Endothelial cell of umbilical vein (primary cell): ENCODE measurements at regions not wholly inside any gene's neighbourhood (a gene's known extent, or its start where the extent isn't known, plus 50 kb on each side); places are given as distances from the start of the nearest gene placed in this dataset. TPM values are rescaled to one million over a fixed set of nuclear protein-coding genes. Genes with fewer than 3 reads are reported as not detected.

Experiments
- BruUV-seq: library from RNA; stranded (reverse); fragments of 400-500 nt; replicated peaks from 2 replicates; lab custom pipeline; 2021; lab: Mats Ljungman, UMichigan
- CTCF ChIA-PET: fragments of 300-600, 350-600 bp; sonication (Branson Sonifier 250); formaldehyde crosslinking; loops from one replicate; lab custom pipeline; 2021; ENCODE audit warnings: antibody characterized with exemption, inconsistent platforms; lab: Charles Lee
- POLR2A ChIA-PET: fragments of 300-600, 350-600 bp; sonication (Branson Sonifier 250); formaldehyde crosslinking; loops from one replicate; lab custom pipeline; 2021; ENCODE audit warnings: antibody characterized with exemption, inconsistent platforms; lab: Charles Lee
- DNase-seq: peaks from one replicate; pipeline ENCODE4 v3.0.0-alpha.2; 2011; ENCODE audit warnings: low read depth, low spot score
- FAIRE-seq: peaks from 2 replicates; lab custom pipeline; 2011; peaks lifted over from hg19 to GRCh38; lab: Jason Lieb, UNC
- H2AFZ ChIP-seq: 2 replicates; pipeline ENCODE4 v1.6.0; 2012; ENCODE audit warnings: low read depth, low read length, control low read depth, inconsistent platforms
- H3K27ac ChIP-seq: 2 replicates; pipeline ENCODE4 v1.5.1; 2011; ENCODE audit warnings: low read depth, mild to moderate bottlenecking, control low read depth, low read length, moderate library complexity; ENCODE audit not compliant: insufficient read depth
- H3K27me3 ChIP-seq, 2 experiments: 2 replicates each; pipeline versions ENCODE4 v1.6.0 to v1.6.1; 2011; ENCODE audit warnings: low read length in 2 of 2, mixed read lengths in 1 of 2; ENCODE audit not compliant: control insufficient read depth in 2 of 2, insufficient read depth in 2 of 2
- H3K36me3 ChIP-seq, 2 experiments: 2 replicates in 1 of 2; 3 replicates in 1 of 2; pipeline ENCODE4 v1.5.1; 2011; ENCODE audit warnings: low read length in 2 of 2, mild to moderate bottlenecking in 1 of 2, moderate library complexity in 1 of 2; ENCODE audit not compliant: control insufficient read depth in 2 of 2, insufficient read depth in 2 of 2; ENCODE audit errors: extremely low read depth in 1 of 2
- H3K4me1 ChIP-seq: 3 replicates; pipeline ENCODE4 v1.5.1; 2011; ENCODE audit warnings: mild to moderate bottlenecking, low read length; ENCODE audit not compliant: control insufficient read depth, insufficient read depth; ENCODE audit errors: extremely low read depth
- H3K4me2 ChIP-seq: 2 replicates; pipeline ENCODE4 v1.6.1; 2011; ENCODE audit warnings: low read length, control low read depth, mixed read lengths; ENCODE audit not compliant: insufficient read depth
- H3K4me3 ChIP-seq, 3 experiments: fragments of 200-600 bp in 1 of 3; sonication (generic), shearing (Covaris generic) in 1 of 3; replicated peaks in 1 of 3; 2 replicates each; pipeline ENCODE4 v1.5.1; 2011 to 2016; ENCODE audit warnings: control low read depth in 3 of 3, low read length in 3 of 3, mild to moderate bottlenecking in 2 of 3, inconsistent platforms in 1 of 3, low read depth in 1 of 3, moderate library complexity in 1 of 3; ENCODE audit not compliant: insufficient read depth in 1 of 3
- H3K79me2 ChIP-seq: 2 replicates; pipeline ENCODE4 v1.6.0; 2012; ENCODE audit warnings: low read length, inconsistent platforms; ENCODE audit not compliant: control insufficient read depth, insufficient read depth
- H3K9ac ChIP-seq: replicated peaks from 2 replicates; pipeline ENCODE3; 2011; ENCODE audit warnings: low read length, control low read depth; ENCODE audit not compliant: insufficient read depth; ENCODE audit errors: extremely low read depth
- H3K9me1 ChIP-seq: replicated peaks from 3 replicates; pipeline ENCODE4 v1.6.0; 2011; ENCODE audit warnings: mild to moderate bottlenecking, low read length; ENCODE audit not compliant: control insufficient read depth, insufficient read depth; ENCODE audit errors: extremely low read depth
- H3K9me3 ChIP-seq: replicated peaks from 2 replicates; pipeline ENCODE4 v1.5.1; 2012; ENCODE audit warnings: low read length, inconsistent platforms; ENCODE audit not compliant: control insufficient read depth, insufficient read depth
- H4K20me1 ChIP-seq: replicated peaks from 2 replicates; pipeline ENCODE3; 2011; ENCODE audit warnings: mild to moderate bottlenecking, low read length; ENCODE audit not compliant: control insufficient read depth, insufficient read depth; ENCODE audit errors: extremely low read depth
- MYC ChIP-seq: IDR thresholded peaks from one replicate; pipeline ENCODE4 v1.6.1; 2011; ENCODE audit warnings: mild to moderate bottlenecking, low read depth, low read length
- dilution Hi-C: fragments of 300-500 bp; cut with MboI; formaldehyde crosslinking; loops from one replicate; pipeline ENCODE4 v1.15.0; 2019; ENCODE audit warnings: low sequenced_read_pairs; ENCODE audit not compliant: extremely low pct_ligation_motif_present
- intact Hi-C: fragments of 100-400 bp; cut with micrococcal nuclease; formaldehyde crosslinking; loops from one replicate; pipeline ENCODE4 v1.10.0; 2022
- small RNA-seq: library from RNA; depleted of rRNA; stranded (forward); fragments of <200 nt; gene quantifications from one replicate; pipeline ENCODE3, GENCODE V24; 2012; ENCODE audit warnings: low replicate concordance, low read depth; ENCODE audit not compliant: insufficient read depth, insufficient read length
- TF ChIP-seq, protein P1 (sequence below), 2 donors: IDR thresholded peaks; 1 replicate in 1 of 2; 2 replicates in 1 of 2; pipeline ENCODE4 v1.5.1; 2011; ENCODE audit warnings: low read length in 2 of 2, mild to moderate bottlenecking in 2 of 2, moderate library complexity in 2 of 2, control low read depth in 1 of 2, inconsistent platforms in 1 of 2, low read depth in 1 of 2; ENCODE audit not compliant: insufficient read depth in 1 of 2; ENCODE audit errors: extremely low read depth in 1 of 2

DNA sequence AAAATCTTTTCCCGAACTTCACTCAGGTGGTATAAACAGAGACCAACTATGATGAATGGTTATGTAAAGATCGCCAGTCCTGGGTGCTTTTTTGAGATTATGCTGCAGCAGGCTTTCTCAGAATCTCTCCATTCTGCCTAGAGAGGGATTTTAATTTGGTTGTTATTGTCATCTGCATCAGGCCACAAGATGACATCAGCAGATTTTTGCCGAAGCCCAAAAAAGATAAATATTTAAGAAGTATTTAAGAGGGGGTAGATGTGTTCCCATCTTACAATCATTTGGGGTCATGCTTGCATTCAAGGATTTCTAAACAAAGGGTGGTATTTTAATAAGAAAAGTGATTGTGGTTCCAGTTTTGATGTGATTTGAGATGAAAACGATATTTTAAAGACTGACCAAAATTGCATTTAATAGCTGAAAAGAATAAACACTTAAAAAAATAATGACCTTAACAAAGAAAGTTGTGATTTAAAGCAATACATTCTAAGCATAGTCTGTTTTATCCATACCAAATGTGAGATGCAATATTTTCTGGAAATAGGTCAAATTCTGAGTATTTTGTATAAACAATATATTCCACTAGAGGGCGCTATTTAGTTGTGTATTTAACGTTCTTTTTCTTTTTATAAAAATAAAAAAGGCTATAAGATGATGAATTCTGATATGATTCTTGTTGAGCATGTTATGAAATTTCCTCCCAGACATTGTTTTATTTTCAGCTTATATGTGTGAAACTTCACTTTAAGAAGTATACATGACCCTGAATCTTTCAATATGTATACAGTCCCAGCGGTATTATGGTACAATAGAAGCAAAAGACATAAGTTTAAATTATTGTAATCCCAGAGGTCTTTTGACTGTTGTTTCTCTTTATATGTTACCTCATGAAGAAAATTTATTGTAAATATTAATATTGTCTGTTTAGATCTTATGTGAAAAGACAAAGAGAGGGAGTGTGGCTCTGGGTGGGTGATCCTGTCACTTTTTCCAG is 51.0 kb upstream of the ZFP64 start:
- dilution Hi-C loops = no loop called here
- no TSS peak for BruUV-seq
- DNase-seq = peak; percentile 22
- intact Hi-C loops = loop anchor here (2.0 kb wide), 4 partner anchors 70 to 1304 kb away; no protein-coding TSS in a partner anchor
- no peak overlapping the region for H2AFZ ChIP-seq
- ChIA-PET CTCF (interaction anchor here (4.1 kb wide), 1 partner anchor 1305 kb away, joined by 28 read pairs; no protein-coding TSS in a partner anchor), POLR2A (no interaction called here)
- H3K4me2 ChIP-seq = no peak overlapping the region
- no peaks in the 10 kb centered on the region for H3K36me3 ChIP-seq
- no peak overlapping the region for H3K4me3 ChIP-seq
- peak; percentile 56 for FAIRE-seq
- no peaks in the 10 kb centered on the region for H3K9me3 ChIP-seq
- H4K20me1 ChIP-seq = no peaks in the 10 kb centered on the region
- no peak overlapping the region for H3K27ac ChIP-seq
- no peaks in the 10 kb centered on the region for H3K27me3 ChIP-seq
- TF ChIP-seq MYC = no peak
- TF ChIP-seq, protein P1, sequence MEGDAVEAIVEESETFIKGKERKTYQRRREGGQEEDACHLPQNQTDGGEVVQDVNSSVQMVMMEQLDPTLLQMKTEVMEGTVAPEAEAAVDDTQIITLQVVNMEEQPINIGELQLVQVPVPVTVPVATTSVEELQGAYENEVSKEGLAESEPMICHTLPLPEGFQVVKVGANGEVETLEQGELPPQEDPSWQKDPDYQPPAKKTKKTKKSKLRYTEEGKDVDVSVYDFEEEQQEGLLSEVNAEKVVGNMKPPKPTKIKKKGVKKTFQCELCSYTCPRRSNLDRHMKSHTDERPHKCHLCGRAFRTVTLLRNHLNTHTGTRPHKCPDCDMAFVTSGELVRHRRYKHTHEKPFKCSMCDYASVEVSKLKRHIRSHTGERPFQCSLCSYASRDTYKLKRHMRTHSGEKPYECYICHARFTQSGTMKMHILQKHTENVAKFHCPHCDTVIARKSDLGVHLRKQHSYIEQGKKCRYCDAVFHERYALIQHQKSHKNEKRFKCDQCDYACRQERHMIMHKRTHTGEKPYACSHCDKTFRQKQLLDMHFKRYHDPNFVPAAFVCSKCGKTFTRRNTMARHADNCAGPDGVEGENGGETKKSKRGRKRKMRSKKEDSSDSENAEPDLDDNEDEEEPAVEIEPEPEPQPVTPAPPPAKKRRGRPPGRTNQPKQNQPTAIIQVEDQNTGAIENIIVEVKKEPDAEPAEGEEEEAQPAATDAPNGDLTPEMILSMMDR (IDR thresholded peaks at IDR 0.05; ENCODE audit: extremely low read depth in 1 of 2, insufficient read depth in 1 of 2, low read depth in 1 of 2, low read length in 2 of 2) = peak in 1 of 2 donors; percentile 19
- no peaks in the 10 kb centered on the region for H3K4me1 ChIP-seq
- H3K9ac ChIP-seq = no peak overlapping the region
- H3K79me2 ChIP-seq = no peaks in the 10 kb centered on the region
- H3K9me1 ChIP-seq = no peaks in the 10 kb centered on the region

Small RNAs in the stretch of these regions (small RNA-seq; reads per million reads assigned to genes)
- gene RF02271 = not detected
- gene RPL36P1 = not detected
